Endothelial cell (in vitro differentiated cells): ENCODE measurements at regions not wholly inside any gene's neighbourhood (a gene's known extent, or its start where the extent isn't known, plus 50 kb on each side); places are given as distances from the start of the nearest gene placed in this dataset.

Experiments used
- DNase-seq: peaks from one replicate; pipeline ENCODE4 v3.0.0; 2021; ENCODE audit warnings: low spot score
- H3K27ac Mint-ChIP-seq: one replicate; pipeline ENCODE4 v1.8.0; 2021; ENCODE audit warnings: mixed read lengths, inconsistent platforms; ENCODE audit not compliant: unreplicated experiment
- H3K27me3 Mint-ChIP-seq: one replicate; pipeline ENCODE4 v1.8.0; 2021; ENCODE audit warnings: mild to moderate bottlenecking, moderate library complexity, mixed read lengths, inconsistent platforms; ENCODE audit not compliant: unreplicated experiment
- H3K36me3 Mint-ChIP-seq: one replicate; pipeline ENCODE4 v1.8.0; 2021; ENCODE audit warnings: mild to moderate bottlenecking, low read depth, mixed read lengths, inconsistent platforms; ENCODE audit not compliant: unreplicated experiment
- H3K4me1 Mint-ChIP-seq: one replicate; pipeline ENCODE4 v1.8.0; 2021; ENCODE audit warnings: mild to moderate bottlenecking, mixed read lengths, inconsistent platforms; ENCODE audit not compliant: unreplicated experiment
- H3K4me3 Mint-ChIP-seq: one replicate; pipeline ENCODE4 v1.8.0; 2021; ENCODE audit warnings: mild to moderate bottlenecking, mixed read lengths, inconsistent platforms; ENCODE audit not compliant: unreplicated experiment
- H3K9me3 Mint-ChIP-seq: one replicate; pipeline ENCODE4 v1.8.0; 2021; ENCODE audit warnings: mixed read lengths, inconsistent platforms; ENCODE audit not compliant: unreplicated experiment
- CTCF ChIP-seq: fragments of 200-600 bp; sonication (generic); IDR thresholded peaks from one replicate; pipeline ENCODE4 v1.5.0; 2021; ENCODE audit warnings: antibody characterized with exemption; ENCODE audit not compliant: unreplicated experiment

- Mint-ChIP-seq H3K27me3 (no peaks in the 10 kb centered on the region), H3K9me3 (no peaks in the 10 kb centered on the region), H3K4me1 (peaks cover 5% of the 10 kb centered on the region), H3K36me3 (peaks cover 12% of the 10 kb centered on the region), H3K27ac (no peak overlapping the region), H3K4me3 (no peak overlapping the region)
- no peak for DNase-seq
- no peak for TF ChIP-seq CTCF
Measured at GRCh38 chr7:108863227-108863848, 293.7 kb downstream of the DNAJB9 start.

GRCh38 chr7:108869070-108869469 lies 299.4 kb downstream of the DNAJB9 start:
- H3K36me3 Mint-ChIP-seq = peaks cover 3% of the 10 kb centered on the region
- H3K27me3 Mint-ChIP-seq = no peaks in the 10 kb centered on the region
- no peak for DNase-seq
- peaks cover 5% of the 10 kb centered on the region for H3K4me1 Mint-ChIP-seq
- no peak overlapping the region for H3K4me3 Mint-ChIP-seq
- no peak for TF ChIP-seq CTCF
- no peaks in the 10 kb centered on the region for H3K9me3 Mint-ChIP-seq
- H3K27ac Mint-ChIP-seq = no peak overlapping the region

GRCh38 chr7:108875139-108875538 lies 305.5 kb downstream of the DNAJB9 start:
- no peak for DNase-seq
- no peaks in the 10 kb centered on the region for H3K27me3 Mint-ChIP-seq
- H3K4me3 Mint-ChIP-seq = no peak overlapping the region
- no peak for TF ChIP-seq CTCF
- no peak overlapping the region for H3K27ac Mint-ChIP-seq
- H3K9me3 Mint-ChIP-seq = peaks cover 6% of the 10 kb centered on the region
- no peaks in the 10 kb centered on the region for H3K4me1 Mint-ChIP-seq
- peaks cover 5% of the 10 kb centered on the region for H3K36me3 Mint-ChIP-seq

- H3K27me3 Mint-ChIP-seq = no peaks in the 10 kb centered on the region
- H3K9me3 Mint-ChIP-seq = no peaks in the 10 kb centered on the region
- no peaks in the 10 kb centered on the region for H3K4me1 Mint-ChIP-seq
Measured at GRCh38 chr7:108890862-108891261, 321.2 kb downstream of the DNAJB9 start.

More at GRCh38 chr7:108890862-108891261, 321.2 kb downstream of the DNAJB9 start:
- TF ChIP-seq CTCF = no peak
- DNase-seq = no peak
- no peak overlapping the region for H3K4me3 Mint-ChIP-seq
- H3K27ac Mint-ChIP-seq = no peak overlapping the region
- no peaks in the 10 kb centered on the region for H3K36me3 Mint-ChIP-seq
